ENCODE measurements at regions not wholly inside any gene's neighbourhood (a gene's known extent, or its start where the extent isn't known, plus 50 kb on each side); places are given as distances from the start of the nearest gene placed in this dataset.

GRCh38 chrX:97787311-97787710, 903.6 kb downstream of the RPA4 start:
- 90 to 100% methylated on average over 2 of the region's 2 CpGs for WGBS, 2 donors
- intact Hi-C loops (cut with DNase I), result no loop called here
- ATAC-seq (no peak), DNase-seq (no peak)
- TF ChIP-seq POLR2A (IDR thresholded peaks at IDR 0.05) (no peak), CTCF (IDR thresholded peaks at IDR 0.05) (no peak)
- Histone ChIP-seq H3K36me3 (replicated peaks in 1 of 2; ENCODE audit: insufficient read depth in 1 of 2, low read depth in 2 of 2) (no peaks in the 10 kb centered on the region), H3K9me3 (no peaks in the 10 kb centered on the region), H3K4me1 (no peaks in the 10 kb centered on the region), H3K27ac (no peak overlapping the region), H3K4me3 (no peak overlapping the region), H3K27me3 (no peaks in the 10 kb centered on the region)

- intact Hi-C loops (cut with DNase I), result no loop called here
- 71 to 88% methylated on average over 1 of the region's 2 CpGs for WGBS, 2 donors
- Histone ChIP-seq H3K27me3 (no peaks in the 10 kb centered on the region), H3K9me3 (no peaks in the 10 kb centered on the region), H3K27ac (no peak overlapping the region), H3K4me3 (no peak overlapping the region), H3K36me3 (replicated peaks in 1 of 2; ENCODE audit: insufficient read depth in 1 of 2, low read depth in 2 of 2) (no peaks in the 10 kb centered on the region), H3K4me1 (no peaks in the 10 kb centered on the region)
- DNase-seq, result no peak
- no peak for ATAC-seq
- TF ChIP-seq CTCF (IDR thresholded peaks at IDR 0.05) (no peak), POLR2A (IDR thresholded peaks at IDR 0.05) (no peak)
These were observed 904.1 kb downstream of the RPA4 start for GRCh38 chrX:97787849-97788248.

- no peak overlapping the region for H3K27ac ChIP-seq
- intact Hi-C loops (cut with DNase I), result no loop called here
- H3K36me3 ChIP-seq (replicated peaks in 1 of 2; ENCODE audit: insufficient read depth in 1 of 2, low read depth in 2 of 2), result no peaks in the 10 kb centered on the region
- no peaks in the 10 kb centered on the region for H3K27me3 ChIP-seq
- no peak for ATAC-seq
- H3K4me3 ChIP-seq, result no peak overlapping the region
- WGBS, 2 donors, result 29 to 73% methylated on average over 1 of the region's 1 CpG
- no peaks in the 10 kb centered on the region for H3K9me3 ChIP-seq
- DNase-seq, result no peak
- H3K4me1 ChIP-seq, result no peaks in the 10 kb centered on the region
- TF ChIP-seq CTCF (IDR thresholded peaks at IDR 0.05) (no peak), POLR2A (IDR thresholded peaks at IDR 0.05) (no peak)
These were observed 907.1 kb downstream of the RPA4 start for GRCh38 chrX:97790850-97791249.

- H3K9me3 ChIP-seq, result no peaks in the 10 kb centered on the region
- H3K4me3 ChIP-seq, result no peak overlapping the region
- TF ChIP-seq CTCF (IDR thresholded peaks at IDR 0.05) (no peak), POLR2A (IDR thresholded peaks at IDR 0.05) (no peak)
- no peaks in the 10 kb centered on the region for H3K36me3 ChIP-seq (replicated peaks in 1 of 2; ENCODE audit: insufficient read depth in 1 of 2, low read depth in 2 of 2)
- no peaks in the 10 kb centered on the region for H3K4me1 ChIP-seq
- H3K27me3 ChIP-seq, result no peaks in the 10 kb centered on the region
- no peak overlapping the region for H3K27ac ChIP-seq
- no peak for DNase-seq
- ATAC-seq, result no peak
- WGBS, 2 donors, result 46 to 73% methylated on average over 2 of the region's 2 CpGs
- intact Hi-C loops (cut with DNase I), result no loop called here
These were observed 913.4 kb downstream of the RPA4 start for GRCh38 chrX:97797076-97797475.

- Histone ChIP-seq H3K27ac (no peak overlapping the region), H3K9me3 (no peaks in the 10 kb centered on the region), H3K4me3 (no peak overlapping the region), H3K27me3 (no peaks in the 10 kb centered on the region), H3K36me3 (replicated peaks in 1 of 2; ENCODE audit: insufficient read depth in 1 of 2, low read depth in 2 of 2) (no peaks in the 10 kb centered on the region), H3K4me1 (no peaks in the 10 kb centered on the region)
- TF ChIP-seq POLR2A (IDR thresholded peaks at IDR 0.05) (no peak), CTCF (IDR thresholded peaks at IDR 0.05) (no peak)
- 90 to 93% methylated on average over 3 of the region's 3 CpGs for WGBS, 2 donors
- DNase-seq, result no peak
- intact Hi-C loops (cut with DNase I), result no loop called here
- ATAC-seq, result no peak
These were observed 922.5 kb downstream of the RPA4 start for GRCh38 chrX:97806238-97806637.
